GM21367 (cell line): ENCODE measurements at regions not wholly inside any gene's neighbourhood (a gene's known extent, or its start where the extent isn't known, plus 50 kb on each side); places are given as distances from the start of the nearest gene placed in this dataset.
"Not testable (repeated sequence)": the region's sequence is repeated elsewhere in the genome, so short reads cannot be mapped to it uniquely, and the experiment has no call there.

Experiments
- ATAC-seq: cut with Tn5 transposase; IDR thresholded peaks from one replicate; pipeline ENCODE4 v1.9.1; 2021; ENCODE audit not compliant: unreplicated experiment

DNA sequence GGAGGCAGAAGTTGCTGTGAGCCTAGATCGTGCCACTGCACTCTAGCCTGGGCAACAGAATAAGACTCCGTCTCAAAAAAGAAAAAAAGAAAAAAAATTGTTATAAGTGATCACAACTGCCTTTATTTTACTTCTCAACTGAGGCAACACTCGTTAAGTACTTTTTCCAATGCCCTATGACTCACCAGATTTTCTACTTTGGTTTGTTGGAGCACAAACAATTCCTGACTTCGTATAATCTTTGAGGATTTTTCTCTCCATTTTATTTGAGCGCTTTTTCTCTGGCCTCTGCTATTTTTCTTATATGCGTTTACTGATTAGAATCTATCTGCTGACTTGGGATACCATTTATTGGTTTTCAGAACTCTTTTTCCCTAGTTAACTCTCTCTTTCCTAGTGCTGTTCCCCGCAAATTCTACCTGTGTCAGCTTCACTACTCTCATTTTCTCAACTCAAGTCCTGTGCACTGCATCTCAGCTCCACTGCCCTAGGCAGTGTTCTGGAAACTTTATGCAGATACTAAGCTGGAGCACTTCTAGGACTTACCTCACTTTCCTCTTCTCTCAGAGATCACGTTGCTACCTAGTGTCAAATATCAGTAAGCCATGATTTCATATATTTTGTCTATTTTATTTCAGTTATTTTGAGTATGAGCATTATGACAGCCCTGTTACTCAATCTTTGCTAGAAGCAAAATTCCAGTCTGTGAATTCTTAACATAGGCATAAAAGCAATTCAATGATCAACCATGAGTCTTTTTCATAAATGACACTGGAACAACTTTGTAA, 1120.1 kb upstream of the CITED2 start:
- no peak for ATAC-seq

DNA sequence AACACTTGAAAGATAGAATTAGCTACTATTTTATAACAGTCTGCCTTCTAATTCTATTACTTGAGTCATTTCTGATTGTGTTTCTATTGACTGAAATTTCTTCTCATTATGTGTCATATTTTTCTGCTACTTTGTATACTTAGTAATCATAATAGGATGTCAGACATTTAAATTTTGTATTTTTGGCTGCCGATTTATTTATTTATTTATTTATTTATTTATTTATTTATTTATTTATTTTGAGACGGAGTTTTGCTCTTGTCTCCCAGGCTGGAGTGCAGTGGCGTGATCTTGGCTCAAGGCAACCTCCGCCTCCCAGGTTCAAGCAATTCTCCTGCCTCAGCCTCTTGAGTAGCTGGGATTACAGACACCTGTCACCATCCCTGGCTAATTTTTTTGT, 1119.0 kb upstream of the CITED2 start:
- ATAC-seq = not testable (repeated sequence)

DNA sequence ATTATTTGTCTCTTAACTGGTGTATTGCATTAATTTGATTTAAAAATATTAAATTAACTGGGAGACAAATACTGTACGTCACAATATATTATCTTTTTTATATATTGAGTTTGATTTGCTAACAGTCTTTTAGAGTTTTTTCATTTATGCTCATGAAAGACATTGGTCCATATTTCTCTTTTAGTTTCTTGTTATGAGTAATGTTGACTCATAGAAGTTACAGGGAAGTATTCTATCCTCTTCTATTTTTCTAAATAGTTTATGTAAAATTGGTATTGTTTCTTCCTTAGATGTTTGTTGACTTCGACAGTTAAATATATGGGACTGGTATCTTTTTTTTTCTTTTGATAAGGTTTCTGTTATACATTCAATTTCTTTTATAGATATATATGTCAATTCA, 1115.6 kb upstream of the CITED2 start:
- no peak for ATAC-seq

DNA sequence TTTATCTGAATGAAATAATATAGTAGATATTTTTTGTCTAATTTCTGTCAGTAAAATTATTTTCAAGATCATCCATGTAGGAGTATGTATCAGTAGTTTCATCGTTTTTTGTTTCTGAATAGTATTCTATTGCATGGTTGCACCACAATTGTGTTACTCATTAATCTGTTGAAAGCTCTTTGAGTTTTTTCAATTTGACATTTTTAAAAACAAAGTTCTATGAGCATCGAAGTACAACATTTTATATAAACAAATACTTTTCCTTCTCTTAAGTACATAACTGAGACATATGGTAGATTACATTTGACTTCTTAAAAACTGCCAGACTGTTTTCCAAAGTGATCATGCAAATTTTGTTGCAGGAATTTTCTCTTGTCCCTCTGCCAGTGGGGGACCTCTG, 1113.1 kb upstream of the CITED2 start:
- ATAC-seq = no peak

- ATAC-seq = no peak
These were observed 1112.3 kb upstream of the CITED2 start for GRCh38 chr6:140486450-140487361.

DNA sequence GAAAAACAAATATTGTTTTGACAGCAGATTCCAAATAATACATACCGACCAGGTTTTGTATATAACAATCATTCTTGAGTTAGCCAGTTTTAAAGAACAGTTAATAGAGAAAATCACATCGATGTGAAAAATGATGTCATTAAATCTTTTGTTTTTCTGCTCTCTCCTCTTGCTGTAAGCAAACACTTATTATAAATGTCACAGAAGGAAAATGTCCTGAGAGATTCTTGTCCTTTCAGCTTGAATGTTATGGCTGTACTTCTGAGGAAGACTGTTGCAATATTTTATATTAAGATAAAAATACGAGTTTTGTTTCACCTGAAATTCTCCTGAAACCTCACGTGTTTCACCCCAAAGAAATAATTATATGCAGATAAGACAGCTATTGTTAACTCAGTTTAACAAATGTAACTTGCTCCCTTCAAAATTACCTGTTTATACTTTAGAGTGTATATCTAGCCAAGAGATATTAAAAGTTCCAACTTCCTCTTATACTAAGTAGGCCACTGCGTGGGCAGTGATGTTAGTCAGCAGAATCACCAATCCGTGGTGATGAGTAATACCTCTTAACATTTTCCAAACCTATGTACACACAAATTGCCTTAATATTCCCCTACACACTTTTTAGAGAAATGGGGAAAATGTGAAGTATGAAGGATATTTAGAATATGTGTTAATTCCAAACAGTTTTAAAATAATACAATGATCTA, 1111.4 kb upstream of the CITED2 start:
- no peak for ATAC-seq

GRCh38 chr6:140480852-140481251, 1106.4 kb upstream of the CITED2 start:
- no peak for ATAC-seq

GRCh38 chr6:140478631-140479030, 1104.2 kb upstream of the CITED2 start:
- no peak for ATAC-seq

GRCh38 chr6:140475086-140475485, 1100.6 kb upstream of the CITED2 start:
- no peak for ATAC-seq

- no peak for ATAC-seq
These were observed 1090.3 kb upstream of the CITED2 start for GRCh38 chr6:140464720-140465119.

- no peak for ATAC-seq
These were observed 1088.9 kb upstream of the CITED2 start for GRCh38 chr6:140463312-140463710.

DNA sequence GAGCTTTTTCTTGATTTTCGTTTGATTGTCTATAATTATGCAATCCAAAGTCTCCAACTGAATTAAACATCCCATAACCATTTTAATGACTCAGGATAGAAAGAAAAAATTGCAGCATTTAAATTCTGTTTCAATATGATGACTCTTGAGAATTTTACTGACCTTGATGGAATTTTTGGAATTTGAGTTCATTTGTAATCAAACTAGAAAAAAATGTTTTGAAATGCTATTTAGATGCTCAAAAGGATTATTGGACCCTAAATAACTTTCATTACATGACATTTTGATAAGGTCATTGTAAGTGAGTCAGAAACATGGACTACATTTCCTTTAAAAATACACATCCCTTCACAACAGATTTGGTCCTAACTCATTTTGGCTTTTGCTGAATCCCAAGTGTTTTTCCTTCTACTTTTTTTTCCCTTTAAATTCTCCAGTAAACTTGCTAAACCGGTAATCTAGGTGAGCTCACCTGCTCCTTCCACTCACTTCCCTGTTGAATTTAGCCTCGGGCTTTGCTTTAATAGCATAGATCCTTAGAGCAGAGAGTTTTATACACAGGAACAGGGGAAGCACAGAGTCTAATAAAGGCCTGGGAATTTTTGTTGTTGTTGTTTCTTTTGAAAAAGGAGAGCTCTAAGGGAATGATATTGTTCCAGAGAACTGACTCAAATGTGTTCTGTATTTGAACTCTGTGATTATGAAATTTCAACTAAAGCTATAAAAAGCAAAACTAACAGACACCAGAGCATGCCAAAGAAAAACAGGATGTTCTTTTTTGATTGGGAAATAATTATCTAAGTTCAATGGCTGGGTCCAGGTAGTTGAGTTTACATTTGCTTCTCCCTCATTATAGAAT, 1088.2 kb upstream of the CITED2 start:
- ATAC-seq = no peak

DNA sequence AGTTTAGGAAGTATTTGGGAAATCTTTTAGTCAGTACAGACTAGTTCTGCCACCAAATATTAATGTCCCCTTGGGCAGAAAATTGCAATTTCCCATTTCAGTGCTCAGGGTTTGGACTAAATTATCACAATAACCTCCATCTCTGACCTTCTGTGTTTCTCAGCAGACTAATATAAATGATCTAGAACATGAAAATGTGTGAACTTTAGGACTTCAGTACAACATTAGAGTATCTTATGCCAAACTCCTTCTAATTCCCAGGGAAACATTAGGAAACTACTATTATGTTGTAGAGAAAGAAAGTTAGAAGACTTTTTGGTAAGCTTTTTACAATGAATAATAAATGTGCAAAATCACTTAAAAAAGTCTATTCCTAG, 1087.6 kb upstream of the CITED2 start:
- no peak for ATAC-seq

DNA sequence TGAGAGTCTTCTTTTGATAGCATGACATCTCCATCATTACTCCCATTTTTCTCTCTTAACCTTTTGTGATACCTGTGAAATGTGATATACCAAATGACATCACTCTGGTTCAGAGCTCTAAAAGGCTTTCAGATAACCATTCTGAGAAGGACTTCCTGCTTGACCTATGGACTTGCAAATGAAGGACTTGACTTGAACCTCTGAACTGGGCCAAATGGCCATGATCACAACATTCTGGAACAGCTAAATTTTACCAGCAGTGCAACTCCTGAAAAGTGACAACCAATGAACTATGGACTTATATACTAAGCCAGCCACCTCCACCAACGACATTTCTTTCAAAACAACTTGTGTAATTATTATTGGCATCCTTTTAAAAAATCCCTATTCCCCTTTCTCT, 1085.8 kb upstream of the CITED2 start:
- no peak for ATAC-seq

- no peak for ATAC-seq
These were observed 1084.8 kb upstream of the CITED2 start for GRCh38 chr6:140459209-140459608.

- ATAC-seq = no peak
These were observed 1071.8 kb upstream of the CITED2 start for GRCh38 chr6:140446241-140446640.

GRCh38 chr6:140445474-140446004, 1071.1 kb upstream of the CITED2 start:
- no peak for ATAC-seq

DNA sequence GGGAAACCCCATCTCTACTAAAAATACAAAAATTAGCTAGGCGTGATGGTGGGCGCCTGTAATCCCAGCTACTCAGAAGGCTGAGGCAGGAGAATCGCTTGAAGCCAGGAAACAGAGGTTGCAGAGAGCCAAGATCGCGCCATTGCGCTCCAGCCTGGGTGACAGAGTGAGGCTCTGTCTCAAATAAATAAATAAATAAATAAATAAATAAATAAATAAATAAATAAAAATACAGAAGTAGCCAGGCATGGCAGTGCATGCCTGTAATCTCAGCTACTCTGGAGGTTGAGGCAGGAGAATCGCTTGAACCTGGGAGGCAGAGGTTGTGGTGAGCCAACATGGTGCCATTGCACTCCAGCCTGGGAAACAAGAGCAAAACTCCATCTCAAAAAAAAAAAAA, 1068.7 kb upstream of the CITED2 start:
- ATAC-seq = not testable (repeated sequence)

- ATAC-seq = no peak
These were observed 1066.8 kb upstream of the CITED2 start for GRCh38 chr6:140441256-140441655.

DNA sequence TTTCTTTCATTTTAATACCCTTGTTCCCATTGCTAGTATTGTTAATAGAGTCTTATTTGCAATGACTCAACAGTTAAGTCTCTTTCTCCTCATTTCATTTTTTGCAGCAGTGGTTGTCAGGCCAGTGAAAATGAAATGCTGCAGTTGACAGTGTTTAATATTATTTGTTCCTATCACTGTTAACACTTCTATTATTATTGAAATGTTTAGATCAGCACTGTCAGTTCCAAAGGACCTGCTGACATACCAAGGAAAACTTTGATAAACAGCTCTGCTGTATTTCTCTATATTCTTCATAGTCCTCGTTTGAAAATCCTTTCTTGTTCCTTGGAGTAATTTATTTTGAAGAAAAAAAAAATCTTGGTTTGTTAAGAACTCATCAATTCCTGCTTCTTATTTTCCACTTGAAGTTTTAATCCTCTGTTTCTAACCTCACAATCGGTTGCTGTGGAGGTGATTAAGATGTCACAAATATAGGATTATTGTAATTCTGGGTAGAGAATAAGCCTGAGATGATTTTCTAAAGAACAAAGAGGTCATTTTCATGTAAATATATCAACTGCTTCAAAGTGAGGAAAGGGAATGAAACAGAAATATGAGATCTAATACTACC, 1065.9 kb upstream of the CITED2 start:
- ATAC-seq = no peak
